MM.1S (cell line): ENCODE measurements at regions not wholly inside any gene's neighbourhood (a gene's known extent, or its start where the extent isn't known, plus 50 kb on each side); places are given as distances from the start of the nearest gene placed in this dataset.

Source experiments
- DNase-seq: peaks from one replicate; pipeline ENCODE4 v3.0.0-alpha.2; 2015
- H2AFZ ChIP-seq: fragments of 300-600 bp; sonication (generic); 2 replicates; pipeline ENCODE4 v1.6.0; 2016; ENCODE audit warnings: antibody characterized with exemption, low read length
- H3F3A ChIP-seq: fragments of 300-600 bp; sonication (generic); 2 replicates; pipeline ENCODE4 v1.6.1; 2016; ENCODE audit warnings: mild to moderate bottlenecking, antibody characterized with exemption, low read length, moderate library complexity, mixed read lengths; ENCODE audit not compliant: insufficient read depth
- H3K27ac ChIP-seq: fragments of 300-600 bp; sonication (generic); 2 replicates; pipeline ENCODE4 v1.5.1; 2016; ENCODE audit warnings: mild to moderate bottlenecking, low read length
- H3K27me3 ChIP-seq: fragments of 300-600 bp; sonication (generic); replicated peaks from 2 replicates; pipeline ENCODE4 v1.6.0; 2016; ENCODE audit warnings: low read length; ENCODE audit not compliant: insufficient read depth
- H3K36me3 ChIP-seq: fragments of 300-600 bp; sonication (generic); replicated peaks from 2 replicates; pipeline ENCODE4 v1.6.1; 2016; ENCODE audit warnings: mild to moderate bottlenecking, low read length, mixed read lengths; ENCODE audit not compliant: insufficient read depth
- H3K4me1 ChIP-seq: fragments of 300-600 bp; sonication (generic); 2 replicates; pipeline ENCODE4 v1.6.1; 2016; ENCODE audit warnings: low read length, mixed read lengths
- H3K4me2 ChIP-seq: fragments of 300-600 bp; sonication (generic); 2 replicates; pipeline ENCODE4 v1.6.0; 2016; ENCODE audit warnings: low read depth, low read length
- H3K4me3 ChIP-seq: fragments of 300-600 bp; sonication (generic); 2 replicates; pipeline ENCODE4 v1.5.1; 2016; ENCODE audit warnings: low read length, mixed read lengths
- H3K79me2 ChIP-seq: fragments of 300-600 bp; sonication (generic); 2 replicates; pipeline ENCODE4 v1.6.1; 2016; ENCODE audit warnings: mixed run types, low read length, mixed read lengths
- H3K9ac ChIP-seq: fragments of 300-600 bp; sonication (generic); 2 replicates; pipeline ENCODE4 v1.6.1; 2016; ENCODE audit warnings: low read length, mixed read lengths
- H3K9me2 ChIP-seq: fragments of 300-600 bp; sonication (generic); replicated peaks from 2 replicates; pipeline ENCODE4 v1.6.1; 2016; ENCODE audit warnings: mild to moderate bottlenecking, low read length, mixed read lengths; ENCODE audit not compliant: insufficient read depth
- H3K9me3 ChIP-seq: fragments of 300-600 bp; sonication (generic); replicated peaks from 2 replicates; pipeline ENCODE4 v1.6.1; 2016; ENCODE audit warnings: mild to moderate bottlenecking, low read length, mixed read lengths; ENCODE audit not compliant: insufficient read depth
- H4K20me1 ChIP-seq: fragments of 300-600 bp; sonication (generic); 2 replicates; pipeline ENCODE4 v1.6.1; 2016; ENCODE audit warnings: mild to moderate bottlenecking, low read length, moderate library complexity, mixed read lengths; ENCODE audit not compliant: insufficient read depth
- EZH2 ChIP-seq: fragments of 300-600 bp; sonication (generic); optimal IDR thresholded peaks from 2 replicates; pipeline ENCODE3; 2017; ENCODE audit warnings: low read depth, mild to moderate bottlenecking, antibody characterized with exemption, low read length, mixed read lengths
- EZH2phosphoT487 ChIP-seq: fragments of 300-600 bp; sonication (generic); IDR thresholded peaks from 2 replicates; pipeline ENCODE4 v1.6.1; 2018; ENCODE audit warnings: antibody characterized with exemption, low read length
- TF ChIP-seq, protein P1 (sequence below): fragments of 300-600 bp; sonication (generic); IDR thresholded peaks from 2 replicates; pipeline ENCODE4 v1.5.1; 2016; ENCODE audit warnings: antibody characterized with exemption, low read length, mixed read lengths

DNA sequence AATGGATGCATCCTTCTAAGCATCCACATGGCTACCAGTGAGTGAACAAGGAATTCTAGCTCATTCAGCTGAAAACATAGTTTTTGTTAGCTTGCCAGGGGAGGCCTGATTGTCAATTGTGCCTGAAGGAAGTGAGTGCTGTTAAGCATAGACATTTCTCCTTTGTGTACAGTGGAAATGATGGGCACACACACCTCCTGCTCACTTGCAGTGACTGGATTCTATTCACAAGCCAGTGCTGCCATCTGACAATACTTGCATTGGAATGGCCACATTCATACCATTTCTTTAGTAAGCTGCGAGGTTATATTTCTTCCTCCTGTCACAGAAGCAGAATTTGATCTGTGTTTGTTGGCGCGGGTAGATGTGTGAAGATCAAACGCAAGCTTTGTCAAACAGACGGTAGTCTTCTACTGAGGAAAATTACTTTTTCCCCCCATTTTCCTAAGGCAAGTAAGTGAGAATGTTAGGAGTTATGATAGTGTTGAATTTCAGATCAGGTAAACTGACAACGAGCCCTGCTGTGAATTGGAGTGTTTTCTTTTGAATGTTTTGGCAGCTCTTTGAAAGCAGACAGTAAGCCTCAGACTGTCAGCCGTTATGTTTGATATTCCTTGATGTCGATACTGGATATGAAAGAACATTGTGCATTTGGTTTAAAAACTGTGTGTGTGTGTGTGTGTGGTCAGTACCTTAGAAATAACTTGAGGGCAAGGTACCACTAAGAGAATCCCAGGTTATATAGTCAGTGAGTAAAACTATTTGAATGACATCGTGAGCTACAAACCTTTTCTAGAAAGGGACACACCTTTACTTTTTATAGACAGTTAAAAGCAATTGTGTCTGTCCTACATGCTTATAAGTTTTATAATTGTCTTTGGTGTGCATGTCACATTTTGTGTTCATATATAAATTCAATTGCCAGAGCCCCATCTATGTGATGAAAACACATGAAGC is 84.2 kb upstream of the BMP2 start:
- Histone ChIP-seq H3K9me2 (no peaks in the 10 kb centered on the region), H3K4me1 (no peaks in the 10 kb centered on the region), H3K27me3 (no peaks in the 10 kb centered on the region), H3F3A (no peaks in the 10 kb centered on the region), H3K4me3 (no peak overlapping the region), H3K36me3 (no peaks in the 10 kb centered on the region), H3K79me2 (no peaks in the 10 kb centered on the region), H2AFZ (no peak overlapping the region), H3K9me3 (no peaks in the 10 kb centered on the region), H3K9ac (no peak overlapping the region), H3K4me2 (no peak overlapping the region), H4K20me1 (no peaks in the 10 kb centered on the region), H3K27ac (no peak overlapping the region)
- no peak for DNase-seq
- TF ChIP-seq, protein P1, sequence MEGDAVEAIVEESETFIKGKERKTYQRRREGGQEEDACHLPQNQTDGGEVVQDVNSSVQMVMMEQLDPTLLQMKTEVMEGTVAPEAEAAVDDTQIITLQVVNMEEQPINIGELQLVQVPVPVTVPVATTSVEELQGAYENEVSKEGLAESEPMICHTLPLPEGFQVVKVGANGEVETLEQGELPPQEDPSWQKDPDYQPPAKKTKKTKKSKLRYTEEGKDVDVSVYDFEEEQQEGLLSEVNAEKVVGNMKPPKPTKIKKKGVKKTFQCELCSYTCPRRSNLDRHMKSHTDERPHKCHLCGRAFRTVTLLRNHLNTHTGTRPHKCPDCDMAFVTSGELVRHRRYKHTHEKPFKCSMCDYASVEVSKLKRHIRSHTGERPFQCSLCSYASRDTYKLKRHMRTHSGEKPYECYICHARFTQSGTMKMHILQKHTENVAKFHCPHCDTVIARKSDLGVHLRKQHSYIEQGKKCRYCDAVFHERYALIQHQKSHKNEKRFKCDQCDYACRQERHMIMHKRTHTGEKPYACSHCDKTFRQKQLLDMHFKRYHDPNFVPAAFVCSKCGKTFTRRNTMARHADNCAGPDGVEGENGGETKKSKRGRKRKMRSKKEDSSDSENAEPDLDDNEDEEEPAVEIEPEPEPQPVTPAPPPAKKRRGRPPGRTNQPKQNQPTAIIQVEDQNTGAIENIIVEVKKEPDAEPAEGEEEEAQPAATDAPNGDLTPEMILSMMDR = no peak
- TF ChIP-seq EZH2 (no peak), EZH2phosphoT487 (no peak)

DNA sequence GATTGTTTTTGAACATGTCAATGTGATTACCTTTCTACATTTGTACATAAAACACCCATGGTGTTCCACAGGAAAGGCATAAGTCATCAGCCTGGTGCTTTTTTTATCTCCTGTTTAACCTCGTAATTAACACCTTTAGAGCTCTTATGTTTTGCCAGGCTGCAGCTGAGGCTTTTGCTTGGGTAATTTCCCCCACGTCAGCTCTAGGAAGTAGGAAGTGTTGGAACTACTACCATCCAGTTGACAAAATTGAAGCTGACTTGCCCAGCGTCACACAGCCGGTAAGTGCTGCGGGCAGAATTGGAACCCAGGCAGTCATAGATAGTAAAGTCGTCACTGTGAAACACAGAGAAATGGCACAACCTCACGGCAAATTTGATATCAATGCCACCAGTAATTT is 86.6 kb upstream of the BMP2 start:
- no peak for DNase-seq
- H2AFZ ChIP-seq = no peak overlapping the region
- H3K4me2 ChIP-seq = no peak overlapping the region

DNA sequence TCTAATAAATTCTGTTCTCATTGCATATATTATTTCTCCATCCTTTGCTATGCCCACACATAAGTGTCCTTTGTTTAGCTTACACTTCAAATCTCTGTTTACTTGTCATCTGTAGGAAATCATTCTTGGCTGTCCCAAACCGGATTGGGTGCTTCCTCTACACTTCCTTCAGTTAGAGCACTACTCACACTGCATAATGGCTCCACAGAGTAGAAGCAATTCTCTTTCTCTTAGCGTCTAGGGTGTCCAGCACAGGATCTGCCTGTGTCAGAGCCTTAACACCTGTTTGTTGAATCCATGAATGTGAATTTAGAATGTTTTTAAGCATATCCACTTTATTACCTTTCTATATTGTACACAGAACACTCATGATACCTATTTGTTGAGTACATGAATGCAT is 87.0 kb upstream of the BMP2 start:
- Histone ChIP-seq H3K4me2 (no peak overlapping the region), H3K4me3 (no peak overlapping the region), H3K9me3 (no peaks in the 10 kb centered on the region), H3K79me2 (no peaks in the 10 kb centered on the region), H3K27ac (no peak overlapping the region), H3K4me1 (no peaks in the 10 kb centered on the region), H3K36me3 (no peaks in the 10 kb centered on the region), H3K9ac (no peak overlapping the region), H2AFZ (no peak overlapping the region), H3K9me2 (no peaks in the 10 kb centered on the region), H3F3A (no peaks in the 10 kb centered on the region), H4K20me1 (no peaks in the 10 kb centered on the region), H3K27me3 (no peaks in the 10 kb centered on the region)
- no peak for TF ChIP-seq EZH2phosphoT487
- TF ChIP-seq EZH2 = no peak
- TF ChIP-seq, protein P1 = no peak
- DNase-seq = no peak

More for the DNA sequence above, 86.6 kb upstream of the BMP2 start:
- H3K9ac ChIP-seq = no peak overlapping the region
- no peaks in the 10 kb centered on the region for H3K9me2 ChIP-seq
- no peak overlapping the region for H3K4me3 ChIP-seq
- no peaks in the 10 kb centered on the region for H4K20me1 ChIP-seq
- H3K27ac ChIP-seq = no peak overlapping the region
- H3K79me2 ChIP-seq = no peaks in the 10 kb centered on the region
- H3F3A ChIP-seq = no peaks in the 10 kb centered on the region
- no peak for TF ChIP-seq EZH2phosphoT487
- no peak for TF ChIP-seq EZH2
- TF ChIP-seq, protein P1 = no peak
- no peaks in the 10 kb centered on the region for H3K27me3 ChIP-seq
- H3K4me1 ChIP-seq = no peaks in the 10 kb centered on the region
- H3K9me3 ChIP-seq = no peaks in the 10 kb centered on the region
- no peaks in the 10 kb centered on the region for H3K36me3 ChIP-seq
